NK-92 (cell line): ENCODE measurements at regions not wholly inside any gene's neighbourhood (a gene's known extent, or its start where the extent isn't known, plus 50 kb on each side); places are given as distances from the start of the nearest gene placed in this dataset.

ENCODE experiments used
- DNase-seq: peaks from one replicate; lab custom pipeline; 2025; ENCODE audit not compliant: unreplicated experiment; lab: John Stamatoyannopoulos, UW

DNA sequence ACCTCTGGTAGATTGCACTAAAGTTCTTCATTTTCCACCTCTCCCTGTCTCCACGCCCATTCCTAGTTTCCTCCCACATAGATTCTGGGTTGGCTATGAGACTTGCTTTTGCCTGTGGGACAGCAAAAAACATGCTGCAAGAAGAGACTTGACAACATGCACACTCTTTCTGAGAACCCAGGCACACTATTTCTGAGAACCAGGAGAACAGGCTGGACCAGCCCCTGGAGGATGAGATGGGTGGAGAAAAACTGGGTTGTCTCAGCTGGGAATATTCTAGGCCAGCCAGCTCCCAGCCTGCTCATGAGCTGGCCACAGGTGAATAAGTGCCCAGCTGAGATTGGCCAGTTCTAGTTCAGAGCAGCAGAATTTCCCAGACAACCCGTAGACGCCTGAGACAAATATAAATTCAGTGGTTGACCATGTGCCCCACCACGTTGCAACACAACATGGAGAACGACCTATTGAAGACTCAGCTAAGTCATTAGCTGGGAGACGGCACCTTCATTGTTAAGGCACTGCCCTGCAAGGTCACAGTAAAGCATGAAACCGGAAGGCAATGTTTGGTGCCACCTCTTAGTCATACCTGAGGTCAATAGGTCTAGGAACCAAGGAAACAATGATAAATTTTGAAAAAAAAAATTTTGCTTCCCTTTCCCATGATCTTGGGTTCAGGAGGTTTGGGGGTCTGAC, 92.7 kb upstream of the AKR1E2 start:
- no peak for DNase-seq

DNA sequence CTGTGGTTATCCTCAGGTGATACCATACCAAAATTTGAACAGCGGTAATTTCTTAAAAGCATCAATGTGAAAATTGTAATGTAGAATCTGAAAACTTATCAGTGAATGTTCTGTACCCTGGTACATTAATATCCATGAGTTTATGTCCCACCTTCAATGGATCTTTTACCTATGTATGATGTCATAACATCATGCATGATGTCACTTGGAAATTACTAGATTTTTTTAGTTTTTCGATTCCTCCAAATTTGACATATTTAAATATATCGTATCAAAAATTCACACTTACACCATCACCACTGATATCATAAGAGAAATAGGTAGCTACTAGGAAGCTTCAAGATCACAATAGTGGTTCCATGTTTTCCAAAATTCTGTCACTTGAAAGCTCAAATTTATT, 95.0 kb upstream of the AKR1E2 start:
- DNase-seq, result no peak

DNA sequence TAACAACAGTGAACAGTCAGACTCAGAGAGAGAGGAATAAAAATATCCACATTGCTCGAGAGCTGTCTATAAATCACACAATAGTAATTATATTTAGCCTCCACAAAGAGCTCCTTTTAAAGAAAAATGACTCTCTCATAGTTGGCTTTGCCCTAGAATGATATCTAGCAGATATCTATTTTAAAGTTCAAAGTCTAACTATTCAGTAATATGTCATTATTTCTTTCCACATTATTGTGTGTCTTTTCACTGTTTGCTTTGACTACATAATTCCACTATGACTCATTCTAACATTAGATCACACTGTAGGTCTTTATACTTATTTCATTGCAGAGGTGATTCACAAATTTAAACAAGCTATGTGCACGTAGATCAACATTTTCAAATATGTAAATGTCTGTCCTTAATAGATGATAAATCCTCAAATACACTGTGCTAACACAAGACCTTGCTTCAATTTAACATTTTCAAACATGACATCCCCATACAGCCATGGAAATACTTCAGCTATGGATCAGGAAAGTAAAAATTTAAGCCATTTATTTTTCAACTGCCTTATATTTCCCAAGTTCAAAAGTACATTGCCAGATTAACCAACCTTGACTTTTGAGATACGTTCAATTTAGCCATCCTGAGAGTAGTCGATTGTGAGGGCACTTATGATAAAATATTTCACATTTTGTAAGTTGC, 99.9 kb upstream of the AKR1E2 start:
- DNase-seq, result no peak

DNA sequence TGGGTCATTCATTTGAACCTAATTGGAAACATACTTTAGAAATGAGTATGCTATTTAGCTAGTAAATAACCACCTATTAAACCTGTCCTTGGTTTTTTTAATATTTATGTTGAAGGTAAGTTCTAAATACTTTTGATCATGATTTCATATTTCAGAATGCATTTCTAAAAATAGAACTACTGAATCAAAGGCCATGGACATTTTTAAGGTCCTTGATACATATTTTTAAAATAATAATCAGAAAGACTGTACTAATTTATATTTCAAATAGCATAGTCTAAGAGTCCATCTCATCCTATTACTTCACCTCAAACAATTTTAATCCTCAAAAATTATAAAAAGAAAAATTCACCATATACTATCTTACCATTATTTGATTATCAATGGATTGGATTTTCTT, 102.1 kb upstream of the AKR1E2 start:
- DNase-seq, result no peak

DNA sequence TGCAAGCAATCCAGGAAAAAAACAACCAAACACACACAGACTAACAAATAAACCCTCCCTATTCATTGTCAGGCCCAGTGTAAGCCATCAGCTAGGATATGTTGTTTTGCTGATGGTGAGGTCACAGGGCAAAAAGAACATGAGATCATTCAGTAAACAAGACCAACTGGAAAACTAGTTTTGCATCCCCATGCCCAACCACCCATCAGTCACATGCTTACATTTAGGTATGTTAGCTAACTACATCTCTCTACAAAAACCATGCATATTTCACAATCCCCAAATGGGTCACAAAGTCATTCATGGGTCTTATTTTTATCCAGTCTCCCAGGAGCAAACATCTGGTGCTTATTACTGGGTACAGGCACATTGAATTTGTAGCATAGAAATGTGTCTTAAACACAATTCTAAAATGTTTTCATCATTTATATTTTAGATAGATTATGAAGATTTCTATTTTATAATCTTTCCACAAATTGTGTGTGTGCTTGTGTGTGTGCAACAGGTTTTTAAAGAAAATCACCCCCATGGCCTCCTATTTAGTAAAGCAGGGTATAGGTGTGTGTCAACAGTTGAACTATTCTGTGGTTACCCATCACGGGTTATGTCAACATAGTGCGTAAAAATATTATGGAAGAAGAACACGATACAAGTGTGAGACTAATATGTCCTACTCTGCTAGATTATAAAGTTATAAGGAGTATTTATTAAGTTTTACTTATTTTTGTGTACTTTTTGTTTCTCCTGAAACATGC, 103.8 kb upstream of the AKR1E2 start:
- no peak for DNase-seq

DNA sequence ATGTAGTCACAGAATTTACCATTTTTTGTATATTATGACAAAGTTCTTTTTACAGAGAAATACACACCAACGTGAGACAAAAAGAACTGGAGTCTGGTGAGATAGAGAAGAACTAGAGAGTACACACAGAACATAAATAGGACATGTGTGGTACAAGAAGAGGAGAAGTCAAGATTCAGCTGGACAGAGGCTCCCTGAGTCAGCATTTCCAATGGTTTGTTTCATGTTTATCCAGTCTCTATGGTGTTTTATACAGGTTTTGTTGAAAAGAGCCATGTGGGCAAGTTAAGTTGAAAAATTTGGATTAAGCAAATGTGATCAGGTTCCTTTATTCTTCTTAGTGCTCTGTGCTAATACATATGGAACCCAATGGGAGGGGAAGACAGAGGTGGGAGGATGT, 105.5 kb upstream of the AKR1E2 start:
- no peak for DNase-seq

DNA sequence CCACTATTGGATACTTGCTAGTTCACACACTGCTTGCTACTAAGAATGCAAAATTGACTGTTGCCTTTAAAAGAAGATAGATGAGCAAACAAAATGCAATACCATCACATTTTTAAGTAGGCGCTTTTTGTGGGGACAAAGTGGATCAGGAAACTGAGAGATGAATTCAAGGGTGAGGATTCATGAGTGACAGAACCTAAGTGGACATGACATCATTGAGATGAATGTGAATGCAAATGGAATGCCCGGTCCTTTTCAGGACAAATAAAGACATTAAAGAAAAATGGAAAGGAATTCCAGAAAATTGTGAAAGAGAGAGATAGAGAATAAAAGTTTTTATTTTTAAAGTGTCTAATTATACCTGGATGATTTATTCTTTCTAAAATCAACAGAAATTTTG, 106.3 kb upstream of the AKR1E2 start:
- no peak for DNase-seq

DNA sequence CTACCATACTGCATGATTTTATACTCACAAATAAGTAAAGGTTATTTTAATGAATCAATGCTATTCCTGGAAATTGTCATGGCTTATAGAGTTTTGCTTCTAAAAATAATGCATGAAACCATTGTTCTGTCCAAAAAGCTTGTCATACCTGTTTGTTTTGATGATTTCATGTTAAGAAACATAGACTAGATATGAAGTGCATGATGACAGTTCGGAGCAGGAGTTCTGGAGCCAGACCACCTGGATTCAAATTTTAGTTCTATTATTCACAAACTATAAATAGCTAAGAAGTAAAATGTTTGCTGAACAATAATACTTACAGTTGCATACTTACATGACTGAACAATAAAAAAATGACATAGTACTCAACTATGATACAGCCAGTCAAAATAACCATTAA, 107.0 kb upstream of the AKR1E2 start:
- no peak for DNase-seq

DNA sequence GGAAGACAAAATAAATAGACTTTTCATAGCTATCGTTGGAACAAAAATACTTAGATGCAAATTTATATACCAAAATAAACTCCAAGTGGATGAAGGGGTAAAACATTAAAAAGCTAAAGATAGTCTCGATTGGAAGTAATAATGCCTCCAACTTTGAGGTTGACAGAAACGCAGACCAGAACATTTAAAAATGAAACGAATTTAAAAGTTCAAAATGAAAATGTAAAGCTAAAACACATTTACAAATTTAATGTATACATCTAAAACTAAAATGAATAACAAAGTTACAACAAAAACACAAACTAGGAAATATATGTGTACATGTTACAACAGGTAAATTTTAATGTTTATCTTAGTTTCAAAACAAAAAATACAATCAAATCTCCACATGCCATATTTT, 107.5 kb upstream of the AKR1E2 start:
- DNase-seq, result no peak

DNA sequence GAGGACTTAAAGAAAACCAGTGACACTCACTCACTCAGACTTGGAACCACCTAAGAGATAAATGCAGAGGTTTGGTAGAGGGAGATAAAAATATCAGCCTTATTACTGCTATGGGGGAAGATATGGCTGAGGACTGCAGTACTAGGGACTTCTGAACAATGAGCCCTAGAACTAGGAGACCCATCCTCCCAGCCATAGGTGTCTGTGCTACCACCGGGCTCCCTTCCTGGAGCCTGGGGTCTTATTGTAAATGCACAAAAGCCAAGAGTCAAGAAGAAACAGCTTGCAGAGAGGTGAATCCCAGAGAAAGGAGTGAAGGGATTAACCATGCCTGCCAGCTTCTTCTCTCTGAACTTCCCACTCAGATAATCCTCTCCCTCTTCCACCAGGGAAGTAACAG, 108.3 kb upstream of the AKR1E2 start:
- DNase-seq, result no peak

DNA sequence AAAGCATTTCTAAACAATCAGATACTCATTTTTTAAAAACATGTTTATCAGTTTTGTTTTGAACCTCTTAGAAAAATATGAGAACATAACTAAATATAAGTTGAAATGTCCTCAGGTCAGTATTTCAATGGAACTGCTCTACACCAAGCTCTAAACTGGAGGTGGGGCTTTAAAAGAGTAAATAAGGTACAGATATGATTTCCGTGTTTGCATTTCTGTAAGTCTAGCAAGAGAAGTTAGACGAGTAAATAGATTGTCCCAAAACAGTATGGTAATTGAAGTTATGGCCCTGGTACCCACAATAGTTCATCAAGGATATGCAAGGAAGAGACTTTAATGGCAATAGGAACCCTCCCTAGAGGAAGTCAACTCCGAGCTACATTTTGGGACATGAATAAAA, 115.1 kb upstream of the AKR1E2 start:
- DNase-seq, result no peak

DNA sequence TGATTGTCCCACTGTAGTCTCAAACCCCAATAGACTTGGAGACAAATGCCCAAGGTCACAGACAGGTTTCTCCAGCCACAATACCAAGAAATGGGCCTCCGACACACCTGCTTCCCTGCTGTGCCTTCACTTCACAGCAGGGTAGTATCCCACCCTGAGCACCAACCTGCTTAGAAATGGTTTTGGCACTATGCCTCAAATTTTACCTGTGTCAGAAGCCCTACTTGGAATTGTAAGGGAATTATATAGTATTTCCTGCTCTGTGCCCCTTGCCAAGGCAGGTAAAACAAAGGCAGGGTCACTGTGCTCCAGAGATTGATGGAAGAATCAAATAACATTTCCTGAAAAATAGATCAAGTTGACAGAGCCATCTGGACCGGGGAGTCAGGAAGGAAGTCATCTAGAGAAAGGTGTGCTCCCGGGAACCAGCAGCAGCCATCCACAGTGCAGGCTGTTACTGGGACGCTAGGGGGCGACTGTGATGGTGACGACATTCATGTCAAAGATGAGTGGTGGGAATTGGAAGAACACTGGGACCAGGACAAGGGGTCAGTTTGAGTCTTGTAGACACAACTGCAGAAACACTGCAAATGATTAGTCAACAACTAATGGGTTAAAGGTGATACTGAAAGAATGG, 117.8 kb upstream of the AKR1E2 start:
- DNase-seq, result no peak

DNA sequence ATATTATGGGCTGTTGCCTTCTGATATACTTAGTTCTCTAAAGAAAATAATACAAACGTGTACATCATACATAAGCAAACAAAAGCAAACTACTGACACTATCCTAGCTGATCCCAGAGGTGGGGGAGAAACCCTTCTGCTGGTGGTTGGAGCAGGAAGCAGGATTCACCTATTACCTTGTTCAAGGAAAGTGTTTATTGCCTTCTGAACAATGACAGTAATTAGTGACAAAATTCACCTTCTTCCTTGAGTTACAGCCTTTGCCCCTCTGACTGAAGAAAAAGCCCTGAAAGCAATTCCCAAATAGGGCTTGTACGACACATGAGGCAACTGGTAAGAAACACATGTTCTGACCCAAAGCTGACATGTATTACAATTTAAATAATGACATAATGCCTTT, 118.8 kb upstream of the AKR1E2 start:
- no peak for DNase-seq

DNA sequence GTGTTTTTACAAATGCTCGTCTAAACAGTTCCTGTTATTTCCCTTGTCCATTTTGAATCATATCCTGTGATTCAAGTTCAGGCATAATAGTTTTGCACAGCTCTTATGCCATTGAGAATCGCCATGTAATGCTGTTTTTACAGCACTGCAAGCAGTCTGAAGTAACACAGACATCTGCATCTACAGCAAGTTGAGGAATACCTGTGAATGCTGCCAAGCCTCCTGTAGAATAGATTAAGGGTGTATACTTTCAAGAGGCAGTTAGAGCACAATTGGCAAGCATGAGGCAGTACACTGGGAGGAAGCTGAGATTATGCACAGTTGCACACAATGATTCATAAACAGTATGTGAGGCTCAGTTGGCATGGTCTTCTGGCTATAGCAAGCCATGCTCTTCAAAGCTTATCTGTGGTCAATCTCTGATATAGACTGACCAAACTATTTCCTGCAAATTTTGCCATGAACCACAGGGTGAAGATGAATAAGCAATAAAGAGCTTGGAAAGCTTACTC, 121.9 kb upstream of the AKR1E2 start:
- DNase-seq, result no peak

DNA sequence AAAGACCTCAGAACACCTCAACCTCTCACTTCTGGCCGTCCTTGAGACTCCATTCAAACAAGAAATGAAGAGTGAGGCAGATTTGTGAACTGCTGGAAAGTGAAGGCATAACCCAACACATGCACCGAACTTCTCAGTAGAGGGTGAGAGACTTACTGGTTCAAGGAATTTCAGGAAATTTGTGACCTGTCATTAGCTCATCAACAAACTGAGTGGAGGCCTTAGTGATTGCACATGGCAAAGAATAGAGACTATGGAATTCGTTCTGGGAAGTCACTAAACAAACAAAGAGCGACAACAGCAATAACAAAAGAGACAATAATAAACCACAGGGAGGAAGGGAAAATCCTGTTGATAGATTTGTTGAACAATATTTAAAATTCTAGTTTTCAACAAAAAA, 125.0 kb upstream of the AKR1E2 start:
- no peak for DNase-seq

DNA sequence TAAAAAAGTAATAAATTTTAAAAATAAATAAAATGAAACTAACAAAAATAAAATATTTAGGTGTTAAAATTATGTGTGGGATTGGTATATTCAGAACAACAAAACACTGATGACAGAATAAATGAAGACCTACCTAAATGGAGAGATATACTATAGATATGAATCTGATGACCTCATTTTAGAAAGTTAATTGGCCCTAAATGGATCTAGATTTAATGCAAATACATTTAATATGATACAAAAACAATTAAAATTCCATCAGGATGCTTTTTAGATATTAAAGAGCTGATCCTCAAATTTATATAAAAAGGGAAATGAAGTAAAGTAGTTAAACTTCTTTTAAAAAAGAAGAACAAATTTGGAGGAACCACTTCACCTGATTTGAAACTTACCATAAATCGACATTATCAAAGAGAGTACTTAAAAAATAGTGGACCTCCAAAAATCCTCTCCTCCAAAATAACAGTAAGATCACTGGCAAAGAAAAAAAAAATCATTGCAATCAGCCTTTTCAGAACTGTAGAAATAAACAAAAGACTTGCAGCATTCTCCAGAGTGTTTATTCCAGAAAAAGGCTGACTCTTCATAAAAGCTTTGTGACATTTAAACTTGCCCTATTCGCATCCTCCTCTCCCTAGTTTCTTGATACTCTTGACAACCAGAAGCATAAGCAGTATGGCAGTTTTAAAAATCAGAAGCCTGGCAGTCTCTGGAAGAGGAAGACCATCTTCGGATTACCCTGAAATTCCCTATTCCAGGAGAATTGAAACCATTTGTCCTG, 125.9 kb upstream of the AKR1E2 start:
- no peak for DNase-seq

DNA sequence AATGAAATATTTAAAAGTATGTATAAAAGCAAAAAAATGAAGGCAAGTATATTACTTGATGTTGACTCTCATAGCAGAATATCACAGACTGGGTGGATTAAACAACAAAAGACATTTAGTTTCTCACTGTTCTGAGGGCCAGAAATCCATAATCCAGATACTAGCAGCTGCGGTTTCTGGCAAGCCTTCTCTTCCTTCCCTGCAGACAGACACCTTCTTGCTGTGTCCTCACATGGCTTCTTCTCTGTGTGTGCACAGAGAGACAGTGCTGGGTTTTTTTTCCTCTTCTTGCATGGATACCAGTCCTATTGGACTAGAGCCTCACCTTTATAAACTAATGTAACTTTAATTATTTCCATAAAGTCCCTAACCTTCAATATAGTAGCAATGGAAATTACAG, 127.9 kb upstream of the AKR1E2 start:
- no peak for DNase-seq

DNA sequence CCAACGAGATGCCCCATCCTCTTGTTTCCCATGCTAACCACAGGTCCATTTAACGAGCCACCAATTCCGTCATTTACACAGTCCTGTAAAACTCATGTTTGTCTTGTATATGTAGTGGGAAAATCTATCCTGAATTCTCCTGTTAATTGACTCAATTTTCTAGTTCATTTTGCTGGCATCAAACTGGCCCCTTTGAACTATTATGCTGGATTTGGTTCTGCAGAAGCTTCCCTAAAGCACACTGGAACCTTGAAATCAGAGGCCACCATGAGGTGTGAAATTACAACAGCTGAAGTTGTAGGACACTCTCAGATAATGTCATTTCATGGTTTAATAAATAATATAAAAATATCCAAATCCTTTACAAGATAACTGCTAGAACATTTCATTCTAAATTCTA, 129.8 kb upstream of the AKR1E2 start:
- no peak for DNase-seq

DNA sequence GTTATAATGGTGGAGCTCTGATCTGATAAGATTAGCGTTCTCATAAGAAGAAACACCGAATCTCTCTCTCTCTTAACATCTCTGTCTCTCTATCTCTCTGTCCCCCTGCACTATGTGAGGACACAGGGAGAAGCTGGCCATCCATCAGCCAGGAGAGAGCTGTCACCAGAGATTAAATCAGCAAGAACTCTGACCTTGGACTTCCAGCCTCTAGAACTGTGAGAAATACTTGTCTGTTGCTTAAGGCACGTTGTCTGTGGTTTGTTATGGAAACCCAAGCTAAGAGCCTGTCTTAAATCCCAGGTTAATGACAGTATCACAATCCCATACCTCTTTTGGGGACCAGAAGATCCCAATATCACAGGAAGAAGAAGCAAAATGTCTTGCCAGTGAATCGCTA, 132.0 kb upstream of the AKR1E2 start:
- DNase-seq, result no peak

DNA sequence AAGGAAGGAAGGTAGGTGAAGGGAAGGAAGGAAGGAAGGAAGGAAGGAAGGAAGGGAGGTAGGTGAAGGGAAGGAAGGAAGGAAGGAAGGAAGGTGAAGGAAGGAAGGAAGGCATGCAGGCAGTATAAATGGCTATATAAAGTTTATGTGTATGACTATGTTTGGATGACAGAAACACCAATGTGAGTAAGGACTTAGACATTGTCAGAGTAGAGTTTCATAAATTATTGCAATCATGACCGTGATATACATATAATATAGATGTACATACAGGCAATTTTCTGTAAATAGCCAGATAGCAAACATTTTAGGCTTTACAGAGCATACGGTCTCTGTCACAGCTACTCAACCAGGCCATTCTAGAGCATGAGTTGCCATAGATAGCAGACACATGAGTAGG, 133.8 kb upstream of the AKR1E2 start:
- DNase-seq, result no peak

DNA sequence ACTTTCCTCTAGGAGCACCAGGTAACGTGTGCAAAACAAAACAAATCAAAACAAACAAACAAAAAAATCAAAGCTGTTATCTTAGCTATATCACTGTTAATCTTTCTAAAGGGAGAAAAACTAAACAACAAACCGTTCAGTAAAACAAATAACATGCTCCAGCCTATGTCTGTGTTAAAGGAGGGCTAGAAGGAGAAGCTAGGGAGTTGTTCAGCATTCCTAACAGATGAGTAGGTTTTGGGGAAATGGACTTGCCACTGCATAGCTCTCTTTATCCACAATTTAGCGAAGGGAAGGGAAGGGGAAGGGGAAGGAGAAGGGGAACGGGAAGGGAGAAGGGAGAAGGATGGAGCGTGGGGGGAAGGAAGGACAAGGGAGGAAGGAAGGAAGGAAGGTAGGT, 134.2 kb upstream of the AKR1E2 start:
- no peak for DNase-seq
